B cell (primary cell): ENCODE measurements at regions not wholly inside any gene's neighbourhood (a gene's known extent, or its start where the extent isn't known, plus 50 kb on each side); places are given as distances from the start of the nearest gene placed in this dataset.

Experiments
- ATAC-seq: fragments of 200-7000 bp; cut with Tn5 transposase; one replicate; pipeline ENCODE4 v1.10.0; 2021; ENCODE audit warnings: low read depth, mild to moderate bottlenecking, moderate number of reproducible peaks, moderate library complexity
- CTCF ChIA-PET: fragments of 350-600 bp; sonication (Branson Sonifier 250); formaldehyde crosslinking; loops from one replicate; lab custom pipeline; 2021; ENCODE audit warnings: antibody characterized with exemption, inconsistent platforms; lab: Charles Lee
- POLR2A ChIA-PET: fragments of 350-600 bp; sonication (Branson Sonifier 250); formaldehyde crosslinking; loops from one replicate; lab custom pipeline; 2021; ENCODE audit warnings: antibody characterized with exemption; lab: Charles Lee
- DNase-seq: peaks from one replicate; pipeline ENCODE4 v3.0.0; 2013
- H2AFZ ChIP-seq: 2 replicates; pipeline ENCODE4 v1.6.1; 2012; ENCODE audit warnings: mild to moderate bottlenecking, low read depth, low read length; ENCODE audit not compliant: insufficient read depth, poor library complexity, severe bottlenecking
- H3K27ac ChIP-seq, 2 donors: 1 replicate in 1 of 2; 2 replicates in 1 of 2; pipeline ENCODE4 v1.5.1; 2012 to 2013; ENCODE audit warnings: low read length in 2 of 2, mild to moderate bottlenecking in 2 of 2, moderate library complexity in 1 of 2
- H3K27me3 ChIP-seq, 4 experiments: fragments of 200-600 bp in 1 of 4; sonication (generic) in 1 of 4; replicated peaks in 1 of 4; 1 replicate in 2 of 4; 2 replicates in 2 of 4; pipeline versions ENCODE4 v1.6.1 to v1.7.0; 2013 to 2016; ENCODE audit warnings: low read length in 3 of 4, mild to moderate bottlenecking in 2 of 4, mixed read lengths in 1 of 4, moderate library complexity in 1 of 4; ENCODE audit not compliant: insufficient read depth in 4 of 4, control insufficient read depth in 3 of 4; ENCODE audit errors: control extremely low read depth in 1 of 4
- H3K36me3 ChIP-seq, 2 experiments: replicated peaks in 1 of 2; 1 replicate in 1 of 2; 2 replicates in 1 of 2; pipeline versions ENCODE4 v1.6.1 to v1.7.1; 2013; ENCODE audit warnings: low read length in 1 of 2; ENCODE audit not compliant: insufficient read depth in 2 of 2, control insufficient read depth in 1 of 2; ENCODE audit errors: control extremely low read depth in 1 of 2, extremely low read depth in 1 of 2
- H3K4me1 ChIP-seq, 2 donors: fragments of 200-600 bp in 1 of 2; sonication (generic) in 1 of 2; 1 replicate in 1 of 2; 2 replicates in 1 of 2; pipeline versions ENCODE4 v1.5.1 to v1.6.1; 2013 to 2017; ENCODE audit warnings: low read length in 2 of 2; ENCODE audit not compliant: control insufficient read depth in 2 of 2, insufficient read depth in 2 of 2
- H3K4me2 ChIP-seq: replicated peaks from 2 replicates; pipeline ENCODE3; 2012; ENCODE audit warnings: mild to moderate bottlenecking, low read depth, low read length; ENCODE audit not compliant: poor library complexity, severe bottlenecking
- H3K4me3 ChIP-seq, 5 experiments: fragments of 200-600 bp in 1 of 5; sonication (generic) in 1 of 5; 1 replicate in 3 of 5; 2 replicates in 2 of 5; pipeline versions ENCODE4 v1.5.1 to v1.7.0; 2011 to 2016; ENCODE audit warnings: low read length in 4 of 5, mild to moderate bottlenecking in 4 of 5, low read depth in 2 of 5, control low read depth in 1 of 5, moderate library complexity in 1 of 5; ENCODE audit not compliant: insufficient read depth in 1 of 5; ENCODE audit errors: control extremely low read depth in 1 of 5, extremely low read depth in 1 of 5
- H3K79me2 ChIP-seq: fragments of 200-600 bp; sonication (generic); one replicate; pipeline ENCODE4 v1.6.0; 2016; ENCODE audit warnings: low read length; ENCODE audit not compliant: control insufficient read depth, insufficient read depth
- H3K9ac ChIP-seq: fragments of 200-600 bp; sonication (generic); 2 replicates; pipeline ENCODE4 v1.6.1; 2017; ENCODE audit warnings: mild to moderate bottlenecking, low read length, moderate library complexity
- H3K9me3 ChIP-seq, 3 donors: one replicate each; pipeline versions ENCODE4 v1.6.1 to v1.7.1; 2013; ENCODE audit warnings: low read length in 2 of 3; ENCODE audit not compliant: control insufficient read depth in 2 of 3, insufficient read depth in 1 of 3; ENCODE audit errors: control extremely low read depth in 1 of 3
- H4K20me1 ChIP-seq: 2 replicates; pipeline ENCODE4 v1.6.0; 2012; ENCODE audit warnings: mild to moderate bottlenecking, low read length; ENCODE audit not compliant: insufficient read depth, control insufficient read depth, poor library complexity, severe bottlenecking
- H3K27ac Mint-ChIP-seq: one replicate; pipeline ENCODE4 v1.8.0; 2021; ENCODE audit warnings: mixed read lengths
- H3K27me3 Mint-ChIP-seq: one replicate; pipeline ENCODE4 v1.8.0; 2021; ENCODE audit warnings: mixed read lengths
- H3K4me1 Mint-ChIP-seq: one replicate; pipeline ENCODE4 v1.8.0; 2021; ENCODE audit warnings: mixed read lengths
- H3K4me3 Mint-ChIP-seq: one replicate; pipeline ENCODE4 v1.8.0; 2021; ENCODE audit warnings: mixed read lengths
- H3K9me3 Mint-ChIP-seq: one replicate; pipeline ENCODE4 v1.8.0; 2022; ENCODE audit warnings: mixed read lengths; ENCODE audit not compliant: insufficient read depth
- EZH2 ChIP-seq: IDR thresholded peaks from 2 replicates; pipeline ENCODE4 v1.6.1; 2012; ENCODE audit warnings: borderline replicate concordance, low read depth, mild to moderate bottlenecking, moderate library complexity, low read length; ENCODE audit not compliant: insufficient read depth, poor library complexity, severe bottlenecking
- WGBS: methylation state at CpG from one replicate; pipeline ENCODE4 v1.1.5; 2013; ENCODE audit warnings: missing lambda C conversion rate; ENCODE audit not compliant: insufficient coverage; 5-methylcytosine and 5-hydroxymethylcytosine counted together
- intact Hi-C: fragments of 100-400 bp; cut with micrococcal nuclease; formaldehyde crosslinking; loops from one replicate; pipeline ENCODE4 v1.10.0; 2022
- TF ChIP-seq, protein P1 (sequence below): fragments of 200-600 bp; IDR thresholded peaks from one replicate; pipeline ENCODE4 v1.8.0; 2022; ENCODE audit warnings: antibody characterized with exemption, mild to moderate bottlenecking

DNA sequence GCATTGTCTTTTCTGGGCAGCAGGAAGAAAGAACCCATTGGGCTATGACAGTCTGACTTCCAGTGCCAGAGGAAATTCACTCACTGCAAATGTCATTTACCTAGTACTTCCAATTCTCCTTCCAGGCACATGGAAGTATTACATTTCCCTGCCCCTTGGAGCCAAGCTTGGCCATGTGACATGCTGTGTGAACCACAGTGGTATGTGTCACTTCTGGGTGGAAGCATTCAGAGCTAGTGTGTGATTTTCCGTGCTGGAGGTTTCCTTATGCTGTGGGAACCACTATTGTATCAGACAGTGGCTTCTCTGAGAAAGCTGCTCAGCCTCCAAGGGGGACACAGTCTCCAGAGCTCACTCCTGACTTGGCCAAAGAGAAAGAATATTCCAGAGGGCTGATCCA is 387.6 kb downstream of the CDC5L start:
- Histone ChIP-seq H3K36me3 (no peaks in the 10 kb centered on the region), H3K4me1 (peaks cover 0 to 8% of the 10 kb centered on the region in 2 donors), H3K27ac (no peak overlapping the region), H4K20me1 (no peaks in the 10 kb centered on the region), H3K4me2 (no peak overlapping the region), H2AFZ (no peak overlapping the region), H3K9ac (no peak overlapping the region), H3K79me2 (no peaks in the 10 kb centered on the region), H3K4me3 (no peak overlapping the region), H3K9me3 (no peaks in the 10 kb centered on the region), H3K27me3 (peaks cover 0 to 3% (median 0%) of the 10 kb centered on the region in 4 experiments)
- no peaks in the 10 kb centered on the region for H3K9me3 Mint-ChIP-seq
- ChIA-PET POLR2A (no interaction called here), CTCF (interaction anchor here (0.9 kb wide), 1 partner anchor 960 kb away, joined by 3 read pairs; no protein-coding TSS in a partner anchor)
- no peak overlapping the region for H3K4me3 Mint-ChIP-seq
- no peak for ATAC-seq
- no peak for TF ChIP-seq EZH2
- TF ChIP-seq, protein P1, sequence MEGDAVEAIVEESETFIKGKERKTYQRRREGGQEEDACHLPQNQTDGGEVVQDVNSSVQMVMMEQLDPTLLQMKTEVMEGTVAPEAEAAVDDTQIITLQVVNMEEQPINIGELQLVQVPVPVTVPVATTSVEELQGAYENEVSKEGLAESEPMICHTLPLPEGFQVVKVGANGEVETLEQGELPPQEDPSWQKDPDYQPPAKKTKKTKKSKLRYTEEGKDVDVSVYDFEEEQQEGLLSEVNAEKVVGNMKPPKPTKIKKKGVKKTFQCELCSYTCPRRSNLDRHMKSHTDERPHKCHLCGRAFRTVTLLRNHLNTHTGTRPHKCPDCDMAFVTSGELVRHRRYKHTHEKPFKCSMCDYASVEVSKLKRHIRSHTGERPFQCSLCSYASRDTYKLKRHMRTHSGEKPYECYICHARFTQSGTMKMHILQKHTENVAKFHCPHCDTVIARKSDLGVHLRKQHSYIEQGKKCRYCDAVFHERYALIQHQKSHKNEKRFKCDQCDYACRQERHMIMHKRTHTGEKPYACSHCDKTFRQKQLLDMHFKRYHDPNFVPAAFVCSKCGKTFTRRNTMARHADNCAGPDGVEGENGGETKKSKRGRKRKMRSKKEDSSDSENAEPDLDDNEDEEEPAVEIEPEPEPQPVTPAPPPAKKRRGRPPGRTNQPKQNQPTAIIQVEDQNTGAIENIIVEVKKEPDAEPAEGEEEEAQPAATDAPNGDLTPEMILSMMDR, result no peak
- H3K27me3 Mint-ChIP-seq, result peaks cover 4% of the 10 kb centered on the region
- 86% methylated on average over 1 of the region's 1 CpG for WGBS
- intact Hi-C loops, result no loop called here
- no peak overlapping the region for H3K27ac Mint-ChIP-seq
- DNase-seq, result no peak
- peaks cover 7% of the 10 kb centered on the region for H3K4me1 Mint-ChIP-seq

DNA sequence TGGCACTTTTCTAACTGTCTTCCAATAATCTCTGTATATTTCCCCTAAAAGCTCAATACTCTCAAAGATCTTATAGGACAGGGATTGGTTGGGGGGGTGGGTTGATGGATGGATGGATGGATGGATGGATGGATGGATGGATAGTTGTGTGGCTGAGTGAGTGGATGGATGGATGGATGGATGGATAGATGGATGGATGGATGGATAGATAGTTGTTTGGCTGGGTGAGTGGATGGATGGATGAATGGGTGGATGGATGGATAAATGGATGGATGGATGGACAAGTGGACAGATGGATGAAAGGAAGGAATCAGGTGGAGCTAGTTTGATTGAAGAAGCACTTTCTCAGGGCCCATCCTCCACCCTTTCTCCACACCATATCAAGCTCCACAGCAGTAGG is 388.8 kb downstream of the CDC5L start:
- Histone ChIP-seq H3K27me3 (peaks cover 0 to 3% (median 0%) of the 10 kb centered on the region in 4 experiments), H4K20me1 (no peaks in the 10 kb centered on the region), H3K4me3 (no peak overlapping the region), H3K9me3 (no peaks in the 10 kb centered on the region), H3K4me2 (no peak overlapping the region), H3K79me2 (no peaks in the 10 kb centered on the region), H3K9ac (no peak overlapping the region), H3K4me1 (peaks cover 0 to 8% of the 10 kb centered on the region in 2 donors), H3K27ac (no peak overlapping the region), H3K36me3 (no peaks in the 10 kb centered on the region), H2AFZ (no peak overlapping the region)
- H3K4me1 Mint-ChIP-seq, result peaks cover 7% of the 10 kb centered on the region
- H3K4me3 Mint-ChIP-seq, result no peak overlapping the region
- no peaks in the 10 kb centered on the region for H3K9me3 Mint-ChIP-seq
- no peak for ATAC-seq
- no peak for TF ChIP-seq EZH2
- TF ChIP-seq, protein P1, result no peak
- intact Hi-C loops, result no loop called here
- CTCF ChIA-PET, result no interaction called here
- peaks cover 4% of the 10 kb centered on the region for H3K27me3 Mint-ChIP-seq
- no peak for DNase-seq
- POLR2A ChIA-PET, result no interaction called here
- H3K27ac Mint-ChIP-seq, result no peak overlapping the region
